MM.1S (cell line): ENCODE measurements at regions not wholly inside any gene's neighbourhood (a gene's known extent, or its start where the extent isn't known, plus 50 kb on each side); places are given as distances from the start of the nearest gene placed in this dataset.
A peak's percentile ranks its signal among the peaks of the same experiment; 100 is the strongest.
"Not testable (repeated sequence)": the region's sequence is repeated elsewhere in the genome, so short reads cannot be mapped to it uniquely, and the experiment has no call there.

Experiments
- DNase-seq: peaks from one replicate; pipeline ENCODE4 v3.0.0-alpha.2; 2015
- H2AFZ ChIP-seq: fragments of 300-600 bp; sonication (generic); 2 replicates; pipeline ENCODE4 v1.6.0; 2016; ENCODE audit warnings: antibody characterized with exemption, low read length
- H3F3A ChIP-seq: fragments of 300-600 bp; sonication (generic); 2 replicates; pipeline ENCODE4 v1.6.1; 2016; ENCODE audit warnings: mild to moderate bottlenecking, antibody characterized with exemption, low read length, moderate library complexity, mixed read lengths; ENCODE audit not compliant: insufficient read depth
- H3K27ac ChIP-seq: fragments of 300-600 bp; sonication (generic); 2 replicates; pipeline ENCODE4 v1.5.1; 2016; ENCODE audit warnings: mild to moderate bottlenecking, low read length
- H3K27me3 ChIP-seq: fragments of 300-600 bp; sonication (generic); replicated peaks from 2 replicates; pipeline ENCODE4 v1.6.0; 2016; ENCODE audit warnings: low read length; ENCODE audit not compliant: insufficient read depth
- H3K36me3 ChIP-seq: fragments of 300-600 bp; sonication (generic); replicated peaks from 2 replicates; pipeline ENCODE4 v1.6.1; 2016; ENCODE audit warnings: mild to moderate bottlenecking, low read length, mixed read lengths; ENCODE audit not compliant: insufficient read depth
- H3K4me1 ChIP-seq: fragments of 300-600 bp; sonication (generic); 2 replicates; pipeline ENCODE4 v1.6.1; 2016; ENCODE audit warnings: low read length, mixed read lengths
- H3K4me2 ChIP-seq: fragments of 300-600 bp; sonication (generic); 2 replicates; pipeline ENCODE4 v1.6.0; 2016; ENCODE audit warnings: low read depth, low read length
- H3K4me3 ChIP-seq: fragments of 300-600 bp; sonication (generic); 2 replicates; pipeline ENCODE4 v1.5.1; 2016; ENCODE audit warnings: low read length, mixed read lengths
- H3K79me2 ChIP-seq: fragments of 300-600 bp; sonication (generic); 2 replicates; pipeline ENCODE4 v1.6.1; 2016; ENCODE audit warnings: mixed run types, low read length, mixed read lengths
- H3K9ac ChIP-seq: fragments of 300-600 bp; sonication (generic); 2 replicates; pipeline ENCODE4 v1.6.1; 2016; ENCODE audit warnings: low read length, mixed read lengths
- H3K9me2 ChIP-seq: fragments of 300-600 bp; sonication (generic); replicated peaks from 2 replicates; pipeline ENCODE4 v1.6.1; 2016; ENCODE audit warnings: mild to moderate bottlenecking, low read length, mixed read lengths; ENCODE audit not compliant: insufficient read depth
- H3K9me3 ChIP-seq: fragments of 300-600 bp; sonication (generic); replicated peaks from 2 replicates; pipeline ENCODE4 v1.6.1; 2016; ENCODE audit warnings: mild to moderate bottlenecking, low read length, mixed read lengths; ENCODE audit not compliant: insufficient read depth
- H4K20me1 ChIP-seq: fragments of 300-600 bp; sonication (generic); 2 replicates; pipeline ENCODE4 v1.6.1; 2016; ENCODE audit warnings: mild to moderate bottlenecking, low read length, moderate library complexity, mixed read lengths; ENCODE audit not compliant: insufficient read depth
- EZH2 ChIP-seq: fragments of 300-600 bp; sonication (generic); optimal IDR thresholded peaks from 2 replicates; pipeline ENCODE3; 2017; ENCODE audit warnings: low read depth, mild to moderate bottlenecking, antibody characterized with exemption, low read length, mixed read lengths
- EZH2phosphoT487 ChIP-seq: fragments of 300-600 bp; sonication (generic); IDR thresholded peaks from 2 replicates; pipeline ENCODE4 v1.6.1; 2018; ENCODE audit warnings: antibody characterized with exemption, low read length
- TF ChIP-seq, protein P1 (sequence below): fragments of 300-600 bp; sonication (generic); IDR thresholded peaks from 2 replicates; pipeline ENCODE4 v1.5.1; 2016; ENCODE audit warnings: antibody characterized with exemption, low read length, mixed read lengths

DNA sequence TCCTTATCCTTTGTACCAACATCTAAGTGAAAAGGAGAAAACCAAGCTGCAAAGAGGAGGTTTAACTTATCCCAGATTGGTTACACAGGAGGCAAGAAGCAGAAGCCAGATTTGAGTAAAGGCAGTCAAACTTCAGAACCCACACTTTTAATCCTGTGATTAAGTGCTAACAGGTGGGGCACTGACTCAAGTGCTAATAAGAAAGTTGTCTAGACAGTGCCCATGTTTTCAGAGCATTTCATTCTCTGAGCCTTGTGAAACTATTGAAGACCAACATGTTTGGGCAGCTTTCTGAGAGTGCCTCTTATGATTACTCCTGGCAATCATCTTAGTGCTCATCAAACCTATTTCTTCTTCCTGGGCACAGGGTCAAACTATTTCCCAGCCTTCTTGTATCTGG lies 380.8 kb downstream of the KCNRG start:
- Histone ChIP-seq H3K79me2 (no peaks in the 10 kb centered on the region), H3K27ac (no peak overlapping the region), H3K4me3 (no peak overlapping the region), H3F3A (no peaks in the 10 kb centered on the region), H3K9me3 (no peaks in the 10 kb centered on the region), H3K36me3 (no peaks in the 10 kb centered on the region), H3K27me3 (no peaks in the 10 kb centered on the region), H3K9me2 (no peaks in the 10 kb centered on the region), H3K4me2 (no peak overlapping the region), H3K4me1 (no peaks in the 10 kb centered on the region), H3K9ac (no peak overlapping the region), H4K20me1 (no peaks in the 10 kb centered on the region), H2AFZ (no peak overlapping the region)
- no peak for TF ChIP-seq EZH2
- TF ChIP-seq, protein P1, sequence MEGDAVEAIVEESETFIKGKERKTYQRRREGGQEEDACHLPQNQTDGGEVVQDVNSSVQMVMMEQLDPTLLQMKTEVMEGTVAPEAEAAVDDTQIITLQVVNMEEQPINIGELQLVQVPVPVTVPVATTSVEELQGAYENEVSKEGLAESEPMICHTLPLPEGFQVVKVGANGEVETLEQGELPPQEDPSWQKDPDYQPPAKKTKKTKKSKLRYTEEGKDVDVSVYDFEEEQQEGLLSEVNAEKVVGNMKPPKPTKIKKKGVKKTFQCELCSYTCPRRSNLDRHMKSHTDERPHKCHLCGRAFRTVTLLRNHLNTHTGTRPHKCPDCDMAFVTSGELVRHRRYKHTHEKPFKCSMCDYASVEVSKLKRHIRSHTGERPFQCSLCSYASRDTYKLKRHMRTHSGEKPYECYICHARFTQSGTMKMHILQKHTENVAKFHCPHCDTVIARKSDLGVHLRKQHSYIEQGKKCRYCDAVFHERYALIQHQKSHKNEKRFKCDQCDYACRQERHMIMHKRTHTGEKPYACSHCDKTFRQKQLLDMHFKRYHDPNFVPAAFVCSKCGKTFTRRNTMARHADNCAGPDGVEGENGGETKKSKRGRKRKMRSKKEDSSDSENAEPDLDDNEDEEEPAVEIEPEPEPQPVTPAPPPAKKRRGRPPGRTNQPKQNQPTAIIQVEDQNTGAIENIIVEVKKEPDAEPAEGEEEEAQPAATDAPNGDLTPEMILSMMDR, result no peak
- TF ChIP-seq EZH2phosphoT487, result no peak
- no peak for DNase-seq

DNA sequence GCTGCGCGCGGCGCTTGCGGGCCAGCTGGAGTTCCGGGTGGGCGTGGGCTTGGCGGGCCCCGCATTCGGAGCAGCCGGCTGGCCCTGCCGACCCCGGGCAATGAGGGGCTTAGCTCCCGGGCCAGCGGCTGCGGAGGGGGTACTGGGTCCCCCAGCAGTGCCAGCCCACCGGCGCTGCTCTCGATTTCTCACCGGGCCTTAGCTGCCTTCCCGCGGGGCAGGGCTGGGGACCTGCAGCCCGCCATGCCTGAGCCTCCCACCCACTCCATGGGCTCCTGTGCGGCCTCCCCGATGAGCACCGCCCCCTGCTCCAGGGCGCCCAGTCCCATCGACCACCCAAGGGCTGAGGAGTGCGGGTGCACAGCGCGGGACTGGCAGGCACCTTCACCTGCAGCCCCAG lies 381.4 kb downstream of the KCNRG start:
- not testable (repeated sequence) for H3K27ac ChIP-seq, H3K4me2 ChIP-seq, H3K36me3 ChIP-seq, H4K20me1 ChIP-seq, H3K9me2 ChIP-seq, H2AFZ ChIP-seq, H3K4me3 ChIP-seq, H3K9me3 ChIP-seq, H3K9ac ChIP-seq, H3K27me3 ChIP-seq, H3K4me1 ChIP-seq, H3F3A ChIP-seq, H3K79me2 ChIP-seq, DNase-seq

DNA sequence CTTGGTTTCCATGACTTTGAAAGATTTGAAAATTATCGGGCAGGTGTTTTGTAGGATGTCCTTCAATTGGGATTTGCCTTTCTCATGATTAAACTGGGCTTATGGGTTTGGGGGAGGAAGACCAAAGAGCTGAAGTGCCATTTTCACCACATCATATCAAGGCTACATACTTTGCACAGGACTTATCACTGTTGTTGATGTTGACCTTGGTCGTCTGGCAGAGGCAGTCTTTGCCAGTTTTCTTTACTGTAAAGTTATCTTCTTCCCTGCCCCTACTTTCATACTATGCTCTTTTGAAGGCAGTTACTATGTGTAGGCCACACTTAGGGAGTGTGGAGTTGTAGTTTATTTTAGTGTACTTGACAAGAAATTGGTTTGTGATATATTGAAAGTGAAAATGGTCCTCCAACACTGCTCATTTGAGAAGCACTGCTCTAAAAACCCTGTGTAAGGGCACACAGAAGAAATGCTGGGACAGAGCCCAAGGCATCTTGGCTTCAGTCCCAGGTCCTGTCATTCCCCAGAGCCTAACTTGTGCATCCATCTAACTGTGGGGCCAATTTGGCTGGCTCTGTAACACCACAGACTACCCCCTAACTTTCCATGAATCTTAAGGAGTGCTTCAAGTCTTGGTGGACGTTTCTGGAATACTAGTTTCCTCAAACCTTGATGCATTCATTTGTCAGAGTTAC lies 384.9 kb downstream of the KCNRG start:
- no peak overlapping the region for H3K27ac ChIP-seq
- no peaks in the 10 kb centered on the region for H3K9me3 ChIP-seq
- H4K20me1 ChIP-seq, result no peaks in the 10 kb centered on the region
- no peaks in the 10 kb centered on the region for H3K27me3 ChIP-seq
- no peak overlapping the region for H3K4me3 ChIP-seq
- no peaks in the 10 kb centered on the region for H3K36me3 ChIP-seq
- H2AFZ ChIP-seq, result no peak overlapping the region; the same call in 1 of the 2 replicates
- TF ChIP-seq, protein P1, result no peak
- H3K9ac ChIP-seq, result no peak overlapping the region
- H3K4me1 ChIP-seq, result no peaks in the 10 kb centered on the region
- no peaks in the 10 kb centered on the region for H3K79me2 ChIP-seq
- H3F3A ChIP-seq, result no peaks in the 10 kb centered on the region
- peak; percentile 14 for DNase-seq
- H3K4me2 ChIP-seq, result peak overlapping the region; percentile 19; the same call in 1 of the 2 replicates
- H3K9me2 ChIP-seq, result no peaks in the 10 kb centered on the region

DNA sequence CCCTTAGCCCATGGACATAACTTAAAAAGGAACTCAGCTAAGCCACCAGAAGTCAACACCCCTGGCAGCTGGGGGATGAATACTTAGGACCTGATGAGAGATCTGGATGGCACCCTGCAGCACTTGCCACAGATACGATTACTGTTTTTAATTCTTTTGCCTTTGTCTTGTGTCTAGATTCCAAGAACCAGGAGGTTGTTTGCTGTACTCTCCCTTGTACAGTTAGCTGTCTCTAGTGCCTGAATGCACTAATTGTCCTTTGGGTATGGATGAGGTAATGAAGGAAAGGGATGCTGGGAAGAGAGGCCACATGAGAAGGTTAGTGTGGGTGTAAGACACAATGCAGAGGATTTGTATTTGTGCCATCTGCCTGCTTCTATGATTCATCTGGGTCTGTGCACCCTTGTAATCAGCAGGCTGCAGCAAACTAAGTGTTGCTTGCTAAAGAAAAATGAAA lies 385.8 kb downstream of the KCNRG start:
- no peaks in the 10 kb centered on the region for H3K9me2 ChIP-seq
- TF ChIP-seq EZH2, result no peak
- TF ChIP-seq EZH2phosphoT487, result no peak
- TF ChIP-seq, protein P1, result no peak
- DNase-seq, result no peak

More for the DNA sequence above, 385.8 kb downstream of the KCNRG start:
- Histone ChIP-seq H4K20me1 (no peaks in the 10 kb centered on the region), H3F3A (no peaks in the 10 kb centered on the region), H3K79me2 (no peaks in the 10 kb centered on the region), H3K27me3 (no peaks in the 10 kb centered on the region), H3K4me1 (no peaks in the 10 kb centered on the region), H3K4me2 (no peak overlapping the region), H3K36me3 (no peaks in the 10 kb centered on the region), H2AFZ (no peak overlapping the region), H3K9ac (no peak overlapping the region), H3K9me3 (no peaks in the 10 kb centered on the region), H3K27ac (no peak overlapping the region), H3K4me3 (no peak overlapping the region)
